Mammary epithelial cell (primary cell): ENCODE measurements at regions not wholly inside any gene's neighbourhood (a gene's known extent, or its start where the extent isn't known, plus 50 kb on each side); places are given as distances from the start of the nearest gene placed in this dataset.

Experiments used
- CTCF ChIP-seq, 2 donors: IDR thresholded peaks in 1 of 2; conservative IDR thresholded peaks in 1 of 2; 2 replicates each; pipeline ENCODE4 v1.5.1; 2011 to 2012; ENCODE audit warnings: inconsistent platforms in 2 of 2, low read length in 2 of 2, mild to moderate bottlenecking in 2 of 2, control low read depth in 1 of 2, low read depth in 1 of 2; ENCODE audit not compliant: insufficient read depth in 1 of 2; ENCODE audit errors: extremely low read depth in 1 of 2
- EZH2 ChIP-seq: IDR thresholded peaks from 2 replicates; pipeline ENCODE4 v1.6.1; 2012; ENCODE audit warnings: low read length, inconsistent platforms, borderline replicate concordance

- TF ChIP-seq EZH2 (no peak), CTCF (conservative IDR thresholded peaks at IDR 0.05 in 1 of 2, IDR thresholded peaks at IDR 0.05 in 1 of 2; ENCODE audit: extremely low read depth in 1 of 2, insufficient read depth in 1 of 2, low read depth in 1 of 2, low read length in 2 of 2) (no peak)
Observed at GRCh38 chr5:86951761-86952160, 315.9 kb upstream of the RASA1 start.
